HG03139 (cell line): ENCODE measurements at regions not wholly inside any gene's neighbourhood (a gene's known extent, or its start where the extent isn't known, plus 50 kb on each side); places are given as distances from the start of the nearest gene placed in this dataset.

Source experiments
- ATAC-seq: cut with Tn5 transposase; IDR thresholded peaks from one replicate; pipeline ENCODE4 v1.9.1; 2021; ENCODE audit not compliant: unreplicated experiment

GRCh38 chr2:16166327-16166981 lies 226.1 kb downstream of the MYCN start:
- no peak for ATAC-seq

- no peak for ATAC-seq
These were observed 225.4 kb downstream of the MYCN start for GRCh38 chr2:16165518-16166326.

DNA sequence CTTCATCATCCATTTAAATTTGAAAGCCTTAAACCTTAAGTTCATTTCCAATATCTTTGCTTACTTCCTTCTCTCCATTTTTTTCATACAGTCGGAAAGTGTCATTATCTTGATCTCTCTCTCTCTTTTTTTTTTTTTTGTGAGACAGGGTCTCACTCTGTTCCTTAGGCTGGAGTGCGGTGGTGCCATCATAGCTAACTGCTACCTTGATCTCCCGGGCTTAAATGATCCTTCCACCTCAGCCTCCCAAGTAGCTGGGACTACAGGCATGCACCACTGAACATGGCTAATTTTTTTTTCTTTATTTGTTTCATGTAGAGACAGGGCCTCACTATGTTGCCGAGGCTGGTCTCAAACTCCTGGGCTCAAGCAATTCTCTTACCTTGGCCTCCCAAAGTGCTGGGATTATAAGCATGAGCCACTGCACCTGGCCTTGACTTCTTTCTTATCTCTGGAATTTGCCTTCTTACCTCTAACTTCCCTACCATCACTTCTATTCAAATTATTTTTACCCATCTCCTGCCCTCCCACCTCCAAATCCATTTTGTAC lies 222.2 kb downstream of the MYCN start:
- no peak for ATAC-seq

DNA sequence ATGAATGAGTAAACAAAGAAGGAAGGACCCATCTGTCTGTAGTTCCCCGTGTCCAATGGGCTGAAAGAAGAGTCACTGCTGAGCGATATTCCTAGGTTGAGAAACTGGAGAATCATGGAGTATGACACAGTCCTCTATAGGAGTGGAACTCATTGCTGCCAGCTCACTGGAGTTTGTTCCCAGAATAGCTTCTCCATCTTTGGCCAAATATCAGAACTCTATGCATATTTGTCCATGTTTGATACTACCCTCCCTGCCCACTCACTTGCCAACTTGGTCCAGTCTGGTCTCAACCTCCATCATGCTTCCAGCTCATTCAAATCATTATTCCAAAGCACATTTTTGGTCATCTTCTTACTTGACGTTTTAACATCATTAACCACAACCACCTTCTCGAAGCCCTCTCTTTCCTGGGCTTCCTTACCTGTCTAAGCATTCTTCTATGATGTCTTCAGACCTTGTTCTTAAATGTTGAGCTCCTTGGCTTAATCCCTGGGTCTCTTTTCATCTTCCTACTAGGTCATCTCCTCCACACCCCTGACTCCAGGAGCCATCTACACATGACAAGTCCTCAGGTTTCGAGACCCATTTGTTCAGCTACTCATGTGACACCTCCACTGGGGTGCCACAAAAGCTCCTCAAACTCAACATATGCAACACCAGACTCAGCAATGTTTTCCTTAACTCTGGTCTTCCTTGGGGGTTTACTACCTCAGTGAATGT lies 221.6 kb downstream of the MYCN start:
- ATAC-seq, result no peak

DNA sequence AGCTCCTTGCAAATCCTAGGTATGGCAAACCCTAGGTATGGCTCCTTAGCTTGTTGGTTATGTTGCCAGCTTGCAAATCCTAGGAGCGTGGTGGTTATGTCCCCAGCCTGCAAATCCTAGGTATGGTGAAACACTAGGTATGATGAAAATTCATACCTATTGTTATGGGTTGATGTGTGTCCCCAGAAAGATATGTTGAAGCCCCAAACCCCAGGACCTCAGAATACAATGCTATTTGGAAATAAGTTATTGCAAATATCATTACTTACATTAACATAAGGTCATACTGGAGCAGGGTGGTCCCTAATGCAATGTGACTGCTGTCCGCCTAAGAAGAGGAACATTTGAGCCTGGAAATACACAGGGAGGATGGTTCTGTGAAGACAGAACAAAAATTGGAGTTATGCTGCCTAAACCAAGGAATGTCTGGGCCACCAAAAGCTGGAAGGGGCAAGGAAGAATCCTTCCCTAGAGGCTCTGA lies 220.8 kb downstream of the MYCN start:
- no peak for ATAC-seq

DNA sequence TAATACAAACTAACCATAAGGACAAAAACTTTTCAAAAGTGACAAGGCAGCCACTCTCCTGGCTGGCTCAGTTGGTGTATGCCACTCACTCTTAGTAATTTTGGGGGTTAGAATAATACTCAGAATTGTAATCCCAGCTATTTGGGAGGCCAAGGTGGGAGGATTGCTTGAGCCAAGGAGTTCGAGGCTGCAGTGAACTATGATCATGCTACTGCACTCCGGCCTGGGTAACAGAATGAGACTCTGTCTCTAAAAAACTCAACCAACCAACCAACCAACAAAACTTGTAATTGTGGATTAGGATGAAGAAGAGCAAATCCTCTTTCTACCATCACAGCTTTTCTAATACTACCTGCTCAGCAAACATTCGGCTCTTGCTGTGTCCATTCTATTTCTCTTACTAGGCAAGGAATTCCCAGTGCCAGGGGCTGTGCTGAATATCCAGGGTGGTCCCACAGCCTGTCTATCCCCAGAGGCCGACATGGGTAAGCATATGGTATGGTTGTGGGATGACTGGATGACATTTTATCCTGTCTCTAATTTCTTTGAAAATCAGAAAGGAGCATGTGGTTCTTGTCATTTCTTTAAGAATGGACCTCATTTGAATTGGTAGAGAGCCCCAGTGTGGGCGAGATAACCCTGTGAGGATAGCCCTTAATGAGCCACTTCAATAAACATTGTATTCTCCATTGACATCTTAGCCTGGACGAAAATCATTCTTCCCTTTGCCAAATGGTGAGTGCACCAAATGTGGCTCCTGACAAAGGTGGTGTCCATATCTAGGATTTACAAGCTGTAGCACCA lies 220.1 kb downstream of the MYCN start:
- no peak for ATAC-seq

GRCh38 chr2:16156411-16156810 lies 216.1 kb downstream of the MYCN start:
- no peak for ATAC-seq

DNA sequence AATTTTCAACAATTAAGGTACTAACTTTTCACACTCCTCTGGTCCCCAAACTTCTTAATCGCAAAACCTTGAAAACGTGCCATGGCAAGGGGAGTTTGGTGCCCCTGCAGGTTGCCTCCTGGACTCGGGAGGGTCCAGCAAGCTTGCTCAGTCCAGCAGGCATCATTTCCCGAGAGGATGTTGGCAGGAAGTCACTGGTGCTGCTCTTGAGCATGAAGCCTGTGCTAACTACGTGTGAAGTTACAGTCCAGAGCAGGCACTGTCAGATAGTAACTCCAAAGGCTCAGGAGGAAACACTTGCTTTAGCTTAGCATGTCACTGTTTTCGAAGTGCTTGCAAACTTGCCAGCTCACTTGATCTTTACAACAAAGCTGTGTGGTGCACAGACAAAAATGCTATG lies 215.4 kb downstream of the MYCN start:
- ATAC-seq, result no peak

DNA sequence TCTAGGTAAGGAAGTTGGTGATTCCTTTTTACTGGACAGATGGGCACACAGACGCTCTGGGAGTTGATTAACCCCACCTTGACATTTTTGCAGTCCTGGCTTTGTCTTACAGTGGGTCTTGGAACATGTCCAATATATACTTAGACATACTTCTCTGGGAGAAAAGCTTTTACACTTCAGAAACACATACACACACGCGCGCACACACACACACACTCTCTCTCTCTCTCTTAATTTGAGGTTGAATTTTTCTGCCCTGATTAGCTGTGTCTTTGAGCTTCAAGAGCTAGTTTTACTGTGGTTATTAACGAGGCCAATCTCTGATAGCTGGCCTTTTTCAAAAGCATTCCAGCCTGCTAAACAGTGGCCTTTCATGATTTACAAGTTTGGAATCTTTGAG lies 215.0 kb downstream of the MYCN start:
- ATAC-seq, result no peak

DNA sequence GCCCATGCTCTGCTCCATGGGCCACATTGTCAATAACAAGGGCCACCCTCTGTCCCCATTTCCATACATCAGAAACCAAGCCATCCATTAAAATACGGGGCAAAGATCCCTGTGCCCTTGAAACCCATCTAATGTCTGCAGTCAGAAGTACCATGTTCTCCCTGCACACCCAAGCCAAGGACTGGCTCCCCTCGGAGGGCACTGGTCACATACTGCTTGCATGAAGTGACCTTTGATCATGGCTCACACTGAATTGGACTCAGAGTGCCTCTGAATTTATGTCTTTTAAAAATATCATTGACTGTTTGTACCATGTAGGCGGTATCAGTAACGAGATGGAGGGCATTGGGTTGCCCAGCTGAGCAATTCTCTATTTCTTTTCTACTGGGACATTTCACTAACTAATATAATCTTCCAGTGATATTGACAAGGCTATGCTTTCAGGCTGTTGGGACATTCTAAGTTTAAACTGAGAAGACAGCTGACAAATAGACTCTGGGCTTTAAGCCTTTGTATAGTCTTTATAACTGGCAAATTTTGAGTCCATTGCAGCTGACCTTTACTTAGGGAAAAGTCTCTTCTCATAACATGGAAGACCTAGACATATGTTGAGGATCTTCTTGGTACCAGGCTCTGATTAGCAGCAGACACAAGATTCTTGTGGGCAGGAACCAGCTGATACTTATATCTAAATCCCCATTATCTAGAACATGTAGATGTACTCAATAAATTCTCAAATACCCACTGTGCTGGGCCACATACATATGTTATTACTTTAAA lies 214.3 kb downstream of the MYCN start:
- no peak for ATAC-seq

DNA sequence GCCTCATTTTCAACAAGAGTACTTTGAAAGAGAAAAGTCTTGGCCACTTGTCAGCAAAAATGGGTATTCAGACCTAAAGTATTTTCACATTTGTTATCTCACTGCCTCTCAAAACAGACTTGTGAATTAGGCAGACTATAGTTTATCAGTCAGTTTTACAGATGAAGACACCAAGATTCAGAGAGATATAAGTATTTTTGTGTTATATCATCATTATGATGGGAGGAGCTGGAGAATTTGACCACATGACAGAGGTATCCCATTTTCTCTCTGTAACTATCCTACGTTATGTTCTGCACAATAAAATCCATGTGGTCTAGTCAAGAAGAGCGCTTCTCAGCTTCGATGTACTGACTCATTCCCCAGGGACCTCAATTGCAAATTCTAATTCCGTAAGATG lies 213.7 kb downstream of the MYCN start:
- ATAC-seq, result no peak

GRCh38 chr2:16153754-16154035 lies 213.3 kb downstream of the MYCN start:
- no peak for ATAC-seq

- no peak for ATAC-seq
These were observed 212.8 kb downstream of the MYCN start for GRCh38 chr2:16152928-16153753.

DNA sequence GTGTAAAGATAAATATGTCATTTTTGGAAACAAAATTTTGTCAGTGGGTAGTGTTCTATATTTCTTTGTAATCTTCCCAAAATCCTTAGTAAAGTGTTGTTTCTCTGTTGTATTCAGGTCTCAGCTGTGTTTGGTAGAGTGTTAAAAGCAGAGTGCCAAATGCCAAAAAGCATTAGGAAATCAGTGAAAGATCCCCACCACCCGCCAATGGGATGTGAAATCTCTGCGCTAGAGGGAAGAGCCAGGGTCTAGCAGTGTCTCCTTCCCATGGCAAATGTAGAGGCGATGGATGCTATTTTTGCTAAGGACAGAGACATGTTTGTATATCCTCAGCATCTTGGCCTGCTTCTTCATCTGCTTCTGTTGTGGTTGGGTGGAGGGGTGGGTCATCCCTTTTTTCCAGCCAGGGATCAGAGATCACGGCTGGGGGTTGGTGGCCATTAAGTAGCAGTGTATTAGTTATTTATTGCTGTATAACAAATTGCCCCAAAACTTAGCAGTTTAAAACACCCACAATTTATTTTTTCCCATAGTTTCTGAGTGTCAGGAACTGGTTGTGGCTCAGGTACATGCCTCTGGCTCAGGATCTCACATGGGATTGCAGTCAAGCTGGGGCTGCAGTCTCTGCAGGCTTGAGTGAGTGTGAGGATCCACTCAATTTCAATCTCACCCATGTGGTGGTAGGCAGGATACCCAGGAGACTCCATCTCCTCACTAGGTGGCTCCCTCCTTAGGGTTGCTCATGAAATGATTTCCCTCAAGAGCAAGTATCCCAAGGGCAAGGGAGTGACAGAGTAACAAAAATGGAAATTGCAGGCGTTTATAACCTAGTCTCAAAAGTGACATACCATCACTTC lies 211.9 kb downstream of the MYCN start:
- ATAC-seq, result no peak

DNA sequence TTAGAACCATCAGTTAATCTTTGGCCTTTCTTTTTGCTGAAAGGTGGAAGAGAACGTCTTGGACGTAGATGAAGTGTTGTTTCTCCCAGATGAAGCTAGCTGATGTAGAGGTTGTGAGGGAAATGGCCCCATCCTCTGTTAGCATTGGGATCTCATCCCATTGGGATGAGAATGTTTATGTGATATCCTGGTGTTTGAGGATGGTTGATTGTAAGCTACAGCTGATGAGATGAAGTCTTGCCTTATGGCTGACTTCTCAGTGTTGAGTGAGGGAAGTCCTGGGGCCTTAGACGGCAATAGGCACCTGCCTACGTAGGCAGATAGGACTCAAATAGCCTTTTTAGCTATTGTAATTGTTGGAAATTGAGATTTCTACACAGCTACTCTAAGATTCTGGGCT lies 211.3 kb downstream of the MYCN start:
- ATAC-seq, result no peak

DNA sequence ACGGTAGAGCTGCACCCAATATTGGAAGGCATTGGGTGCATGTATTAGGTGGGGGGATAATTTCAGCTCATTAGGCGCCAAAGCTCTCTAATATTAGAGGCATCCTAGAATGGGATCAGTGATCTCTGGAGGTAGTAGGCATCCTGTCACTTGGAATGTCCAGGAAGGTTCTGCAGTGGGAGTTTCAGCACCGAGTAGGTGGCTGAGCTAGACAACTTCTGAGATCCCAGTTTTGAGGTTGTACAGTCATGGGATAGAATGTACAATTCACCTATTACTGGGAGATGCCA lies 210.9 kb downstream of the MYCN start:
- ATAC-seq, result no peak

GRCh38 chr2:16150456-16151280 lies 210.3 kb downstream of the MYCN start:
- no peak for ATAC-seq
